ENCODE measurements at regions not wholly inside any gene's neighbourhood (a gene's known extent, or its start where the extent isn't known, plus 50 kb on each side); places are given as distances from the start of the nearest gene placed in this dataset.

DNA sequence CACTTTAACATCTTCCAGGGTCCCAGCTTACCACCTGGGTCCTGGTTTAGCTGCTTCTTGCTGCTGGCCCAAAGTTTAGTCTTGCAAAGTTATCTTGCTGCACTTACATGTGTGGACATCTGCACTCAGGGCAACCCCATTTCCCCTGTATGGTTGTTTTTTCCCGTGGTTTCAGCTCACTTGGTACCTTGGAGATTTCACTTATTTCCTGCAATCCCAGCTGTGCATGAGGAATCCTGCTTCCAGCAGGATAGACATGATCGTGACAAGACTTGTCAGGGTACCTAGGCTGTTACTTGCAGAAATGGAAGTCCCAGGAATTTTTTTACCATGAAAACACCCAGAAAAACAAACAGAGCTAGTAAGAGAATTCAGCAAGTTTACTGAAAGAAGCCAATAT is 95.9 kb upstream of the LEP start:
- intact Hi-C loops (cut with micrococcal nuclease): no loop called here
- H3K4me1 Mint-ChIP-seq: no peaks in the 10 kb centered on the region
- no peak overlapping the region for H3K27ac Mint-ChIP-seq

DNA sequence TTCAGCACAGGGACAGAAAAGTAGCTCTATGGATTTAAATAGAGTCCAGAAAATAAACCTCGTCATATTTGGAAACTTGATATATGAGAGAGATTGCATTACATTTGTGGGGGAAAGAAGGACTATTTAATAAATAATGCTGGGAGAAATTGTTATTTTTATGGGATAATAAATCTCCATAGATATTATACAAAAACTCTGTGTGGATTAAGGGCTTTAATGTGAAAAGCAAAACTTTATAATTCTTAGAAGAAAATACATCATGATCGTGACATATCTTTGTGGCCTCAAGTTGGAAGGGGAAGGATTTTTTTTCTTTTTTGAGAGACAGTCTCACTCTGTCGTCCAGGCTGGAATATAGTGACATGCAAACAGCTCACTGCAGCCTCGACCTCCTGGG is 95.0 kb upstream of the LEP start:
- H3K4me3 Mint-ChIP-seq: no peak overlapping the region
- DNase-seq: no peak
- no peak overlapping the region for H3K27ac Mint-ChIP-seq
- peaks cover 49% of the 10 kb centered on the region for H3K27me3 Mint-ChIP-seq
- intact Hi-C loops (cut with micrococcal nuclease): no loop called here
- H3K4me1 Mint-ChIP-seq: no peaks in the 10 kb centered on the region
- H3K36me3 Mint-ChIP-seq (ENCODE audit: low read depth): no peaks in the 10 kb centered on the region
- H3K9me3 Mint-ChIP-seq: no peaks in the 10 kb centered on the region

More for the DNA sequence above, 95.9 kb upstream of the LEP start:
- Mint-ChIP-seq H3K36me3 (ENCODE audit: low read depth) (no peaks in the 10 kb centered on the region), H3K27me3 (peaks cover 46% of the 10 kb centered on the region), H3K4me3 (no peak overlapping the region), H3K9me3 (no peaks in the 10 kb centered on the region)
- no peak for DNase-seq

DNA sequence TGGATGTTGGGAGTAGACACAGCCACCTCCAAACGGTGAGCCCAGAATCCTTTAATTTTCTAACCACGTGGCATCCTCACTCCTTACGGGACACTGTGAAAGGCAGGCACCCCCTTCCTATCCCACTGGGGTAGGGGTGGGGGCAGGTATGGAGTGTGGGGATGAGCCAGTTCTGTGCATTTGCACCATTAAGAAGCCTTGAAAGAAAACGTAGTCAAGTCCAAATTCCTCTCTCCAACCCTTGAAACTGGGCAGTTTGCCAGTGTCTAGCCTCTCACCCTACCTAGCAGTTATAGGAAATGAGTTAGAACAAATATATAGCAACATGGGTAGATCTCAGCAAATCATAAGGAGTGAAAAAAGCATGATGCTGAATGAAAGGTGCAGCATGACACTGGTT is 92.4 kb upstream of the LEP start:
- Mint-ChIP-seq H3K36me3 (ENCODE audit: low read depth) (no peaks in the 10 kb centered on the region), H3K27ac (no peak overlapping the region), H3K4me3 (no peak overlapping the region), H3K4me1 (no peaks in the 10 kb centered on the region), H3K9me3 (no peaks in the 10 kb centered on the region), H3K27me3 (peaks cover 40% of the 10 kb centered on the region)
- intact Hi-C loops (cut with micrococcal nuclease): no loop called here
- DNase-seq: no peak

DNA sequence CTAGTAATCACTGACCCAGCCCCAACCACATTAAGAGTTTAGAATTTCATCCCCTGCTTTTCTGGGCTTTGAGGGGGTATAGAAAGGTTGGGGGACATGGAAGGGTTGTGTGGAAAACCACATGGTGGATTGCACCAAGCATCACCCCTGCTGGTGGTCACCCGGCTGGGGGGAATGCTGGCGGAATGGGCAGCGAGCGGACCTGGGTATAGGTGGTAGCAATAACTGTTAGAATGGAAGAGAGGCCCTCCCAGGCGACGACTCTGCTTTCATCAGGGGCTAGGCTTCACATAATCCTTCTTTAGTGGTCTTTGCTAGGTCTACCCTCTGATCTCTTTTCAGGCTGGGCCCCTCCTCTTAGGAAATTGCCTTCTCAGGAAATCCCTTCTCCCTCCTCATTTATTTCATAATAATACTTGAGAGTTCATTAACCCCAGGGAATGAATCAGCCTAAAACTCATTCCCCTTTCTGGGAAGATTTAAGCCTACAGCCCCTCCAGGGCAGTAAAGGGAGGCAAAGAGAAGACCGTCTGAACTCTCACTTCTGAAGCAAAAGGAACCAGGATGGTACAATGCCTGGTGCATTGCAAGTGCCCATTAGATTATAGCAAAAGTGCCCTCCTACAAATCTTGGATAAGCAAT is 90.7 kb upstream of the LEP start:
- no peak for DNase-seq
- no peaks in the 10 kb centered on the region for H3K4me1 Mint-ChIP-seq
- intact Hi-C loops (cut with micrococcal nuclease): no loop called here
- no peak overlapping the region for H3K4me3 Mint-ChIP-seq
- H3K36me3 Mint-ChIP-seq (ENCODE audit: low read depth): no peaks in the 10 kb centered on the region
- H3K9me3 Mint-ChIP-seq: no peaks in the 10 kb centered on the region
- H3K27me3 Mint-ChIP-seq: peaks cover 36% of the 10 kb centered on the region
- H3K27ac Mint-ChIP-seq: no peak overlapping the region

DNA sequence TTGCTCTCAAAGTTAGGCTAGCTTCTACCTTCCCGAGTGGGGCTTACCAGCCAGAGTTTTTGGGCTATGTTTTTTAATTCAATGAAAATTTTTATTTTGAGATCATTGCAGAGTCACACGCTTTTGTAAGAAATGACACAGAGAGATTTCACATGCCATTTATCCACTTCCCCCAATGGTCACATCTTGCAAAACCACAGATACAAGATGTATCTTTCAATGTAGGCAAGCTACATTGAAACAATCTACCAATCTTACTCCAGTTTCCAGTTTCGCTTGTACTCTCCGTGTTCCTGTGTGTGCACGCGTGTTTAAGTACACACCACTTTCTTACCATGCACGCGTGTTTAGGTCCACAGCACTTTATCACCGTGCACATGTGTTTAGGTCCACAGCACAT is 89.4 kb upstream of the LEP start:
- Mint-ChIP-seq H3K27ac (no peak overlapping the region), H3K4me1 (no peaks in the 10 kb centered on the region), H3K27me3 (peaks cover 36% of the 10 kb centered on the region), H3K36me3 (ENCODE audit: low read depth) (no peaks in the 10 kb centered on the region), H3K9me3 (no peaks in the 10 kb centered on the region), H3K4me3 (no peak overlapping the region)
- intact Hi-C loops (cut with micrococcal nuclease): no loop called here
- DNase-seq: no peak

DNA sequence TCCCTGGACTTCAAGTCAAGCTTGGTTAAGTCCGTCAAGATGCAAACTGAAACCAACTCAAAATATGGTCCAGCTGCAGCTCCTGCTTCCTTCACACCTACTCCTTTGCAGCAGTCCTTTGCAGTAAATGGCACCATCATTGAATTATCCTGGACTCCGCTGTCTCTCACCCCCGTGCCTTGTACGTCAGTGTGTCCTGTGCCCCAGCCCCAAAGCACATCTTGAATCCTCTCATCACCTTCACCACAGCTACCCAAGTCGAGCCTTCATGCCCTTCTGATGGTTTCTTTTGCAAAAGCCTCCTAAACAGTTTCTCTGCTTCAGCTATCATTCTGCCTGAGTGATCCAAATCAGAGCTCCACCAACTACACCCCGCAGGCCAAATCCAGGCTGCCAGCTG is 88.4 kb upstream of the LEP start:
- no peaks in the 10 kb centered on the region for H3K9me3 Mint-ChIP-seq
- H3K36me3 Mint-ChIP-seq (ENCODE audit: low read depth): no peaks in the 10 kb centered on the region
- H3K4me1 Mint-ChIP-seq: no peaks in the 10 kb centered on the region
- intact Hi-C loops (cut with micrococcal nuclease): no loop called here
- H3K27ac Mint-ChIP-seq: no peak overlapping the region
- DNase-seq: no peak
- H3K4me3 Mint-ChIP-seq: no peak overlapping the region
- peaks cover 32% of the 10 kb centered on the region for H3K27me3 Mint-ChIP-seq

DNA sequence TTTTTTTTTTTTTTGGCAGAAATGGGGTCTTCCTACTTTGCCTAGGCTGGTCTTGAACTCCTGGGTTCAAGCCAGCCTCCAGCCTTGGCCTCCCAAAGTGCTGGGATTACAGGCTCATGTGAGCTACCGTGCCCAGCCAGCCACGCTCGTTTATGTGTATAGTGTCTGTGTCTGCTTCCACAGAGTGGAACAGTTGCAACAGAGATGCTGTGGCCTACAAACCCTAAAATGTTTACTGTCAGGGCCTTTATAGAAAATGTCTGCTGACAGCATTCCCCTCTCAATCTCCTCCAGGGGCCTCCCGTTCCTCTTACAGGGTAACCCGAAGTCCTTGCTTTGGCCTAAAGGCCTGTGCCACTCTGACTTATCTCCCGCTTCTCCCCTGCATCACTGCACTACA is 87.6 kb upstream of the LEP start:
- Mint-ChIP-seq H3K27ac (no peak overlapping the region), H3K4me1 (no peaks in the 10 kb centered on the region), H3K9me3 (no peaks in the 10 kb centered on the region), H3K27me3 (peaks cover 31% of the 10 kb centered on the region), H3K36me3 (ENCODE audit: low read depth) (no peaks in the 10 kb centered on the region), H3K4me3 (no peak overlapping the region)
- intact Hi-C loops (cut with micrococcal nuclease): no loop called here
- DNase-seq: no peak

DNA sequence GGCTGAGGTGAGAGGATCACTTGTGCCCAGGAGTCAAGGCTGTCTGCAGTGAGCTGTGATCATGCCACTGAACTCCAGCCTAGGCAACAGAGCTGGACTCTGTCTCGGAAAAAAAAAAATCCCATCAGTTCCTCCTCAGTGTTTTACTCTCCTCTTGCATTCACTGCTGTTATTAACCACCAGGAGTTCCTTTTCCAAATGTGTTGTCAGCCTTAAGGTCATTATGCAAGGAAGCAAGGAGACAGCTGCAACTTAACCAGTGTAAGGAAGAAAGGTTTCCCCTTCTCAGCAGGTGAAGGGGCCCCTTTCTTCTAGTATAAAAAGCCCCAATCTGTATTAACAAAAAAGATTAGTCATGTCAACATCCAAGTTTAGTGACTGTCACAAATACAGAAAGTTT is 86.6 kb upstream of the LEP start:
- H3K27me3 Mint-ChIP-seq: peaks cover 31% of the 10 kb centered on the region
- H3K4me1 Mint-ChIP-seq: no peaks in the 10 kb centered on the region
- H3K36me3 Mint-ChIP-seq (ENCODE audit: low read depth): no peaks in the 10 kb centered on the region
- H3K9me3 Mint-ChIP-seq: no peaks in the 10 kb centered on the region
- H3K27ac Mint-ChIP-seq: no peak overlapping the region
- H3K4me3 Mint-ChIP-seq: no peak overlapping the region
- intact Hi-C loops (cut with micrococcal nuclease): no loop called here
- DNase-seq: no peak

DNA sequence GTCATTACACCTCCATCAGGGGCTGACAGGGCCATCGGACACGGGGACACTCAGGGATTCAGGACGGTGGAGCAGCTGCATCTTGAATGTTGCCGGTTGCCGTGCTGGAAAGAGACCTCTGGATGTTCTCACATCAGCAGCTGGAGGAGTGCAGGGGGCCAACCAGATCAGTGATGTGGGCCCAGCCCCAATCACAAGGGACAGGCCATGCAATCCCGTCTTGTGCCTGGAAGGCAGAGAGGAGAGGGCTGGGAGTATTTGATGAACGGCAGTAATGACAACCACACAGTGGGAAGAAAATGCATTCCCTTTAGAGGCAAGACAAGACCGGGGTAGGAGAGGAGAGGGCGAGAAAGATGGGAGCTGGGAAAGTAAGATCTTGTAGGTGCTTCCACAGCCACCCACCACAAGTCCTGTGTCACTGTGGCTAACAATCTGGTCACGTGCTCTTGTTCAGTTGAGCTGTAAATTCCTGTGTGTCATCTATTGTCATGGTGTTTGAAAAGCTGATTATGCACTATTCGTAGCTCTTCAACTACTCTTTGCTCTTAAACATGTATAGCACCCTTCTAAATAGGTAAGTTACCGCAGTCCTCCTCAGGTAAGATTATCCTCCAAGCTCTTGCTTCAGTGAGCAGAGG is 85.9 kb upstream of the LEP start:
- no peak for DNase-seq
- no peaks in the 10 kb centered on the region for H3K4me1 Mint-ChIP-seq
- no peaks in the 10 kb centered on the region for H3K9me3 Mint-ChIP-seq
- H3K27me3 Mint-ChIP-seq: peaks cover 37% of the 10 kb centered on the region
- no peak overlapping the region for H3K27ac Mint-ChIP-seq
- H3K4me3 Mint-ChIP-seq: no peak overlapping the region
- H3K36me3 Mint-ChIP-seq (ENCODE audit: low read depth): no peaks in the 10 kb centered on the region
- intact Hi-C loops (cut with micrococcal nuclease): no loop called here

DNA sequence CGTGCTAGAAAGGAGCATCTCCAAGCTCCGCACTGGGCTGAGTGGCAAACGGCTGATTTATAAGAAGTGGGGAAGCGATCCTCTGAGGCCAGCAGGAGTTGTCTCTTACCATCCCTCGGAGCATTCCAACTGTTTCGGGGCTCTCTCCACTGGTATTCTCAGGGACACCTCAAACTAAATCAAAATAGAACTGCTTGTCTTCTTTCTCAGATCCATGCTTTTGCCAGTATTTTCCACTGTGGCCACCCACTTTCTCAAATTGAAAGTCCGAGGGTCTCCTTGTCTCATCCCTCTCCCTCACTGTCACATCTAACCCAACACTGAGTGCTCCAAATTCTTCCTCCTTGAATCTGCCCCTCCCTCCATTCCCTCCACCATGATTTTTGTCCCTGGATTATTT is 83.2 kb upstream of the LEP start:
- no peak overlapping the region for H3K27ac Mint-ChIP-seq
- DNase-seq: no peak
- H3K4me1 Mint-ChIP-seq: no peaks in the 10 kb centered on the region
- peaks cover 41% of the 10 kb centered on the region for H3K27me3 Mint-ChIP-seq
- no peaks in the 10 kb centered on the region for H3K9me3 Mint-ChIP-seq
- H3K4me3 Mint-ChIP-seq: no peak overlapping the region
- no peaks in the 10 kb centered on the region for H3K36me3 Mint-ChIP-seq (ENCODE audit: low read depth)
- intact Hi-C loops (cut with micrococcal nuclease): no loop called here

DNA sequence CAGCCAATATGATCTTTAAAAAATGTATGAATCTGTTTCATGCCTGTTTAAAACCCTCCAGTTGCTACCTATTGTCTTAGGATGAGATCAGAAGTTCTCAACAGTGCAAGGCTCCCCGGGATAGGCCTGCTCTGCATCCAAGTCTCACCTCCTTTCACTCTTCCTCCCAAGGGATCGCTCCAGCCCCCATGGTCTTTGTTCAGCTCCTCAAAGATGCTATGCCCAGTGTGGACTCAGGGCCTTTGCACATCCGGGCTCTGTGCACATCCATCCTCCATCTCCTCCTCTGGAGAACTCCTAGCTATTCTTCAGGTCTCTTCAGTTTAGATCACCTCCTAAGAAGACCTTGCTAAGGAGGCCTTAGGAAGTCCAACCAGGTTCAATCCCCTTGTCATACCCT is 82.7 kb upstream of the LEP start:
- Mint-ChIP-seq H3K27me3 (peaks cover 42% of the 10 kb centered on the region), H3K4me1 (no peaks in the 10 kb centered on the region), H3K36me3 (ENCODE audit: low read depth) (no peaks in the 10 kb centered on the region), H3K27ac (no peak overlapping the region), H3K4me3 (no peak overlapping the region), H3K9me3 (no peaks in the 10 kb centered on the region)
- DNase-seq: no peak
- intact Hi-C loops (cut with micrococcal nuclease): no loop called here

DNA sequence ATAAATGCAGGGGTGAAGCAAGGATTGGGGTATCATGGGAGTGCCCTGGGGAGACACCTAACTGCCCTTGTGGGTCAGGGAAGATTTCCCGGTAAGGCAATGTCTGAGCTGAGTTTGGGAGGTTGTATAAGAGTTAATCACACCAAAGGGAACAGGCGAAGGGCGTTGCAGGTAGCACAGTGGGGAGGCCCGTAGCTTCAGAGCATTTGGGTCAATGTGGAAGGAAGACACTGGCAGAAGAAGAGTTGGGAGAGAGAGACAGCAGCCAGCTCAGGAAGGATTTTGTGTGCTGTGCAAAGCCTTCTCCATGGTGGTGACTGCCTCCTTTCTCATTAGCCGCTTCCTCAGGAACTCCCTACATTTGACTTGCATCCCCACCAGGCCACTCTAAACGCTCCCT is 80.8 kb upstream of the LEP start:
- no peaks in the 10 kb centered on the region for H3K36me3 Mint-ChIP-seq (ENCODE audit: low read depth)
- H3K27me3 Mint-ChIP-seq: peaks cover 52% of the 10 kb centered on the region
- no peaks in the 10 kb centered on the region for H3K9me3 Mint-ChIP-seq
- intact Hi-C loops (cut with micrococcal nuclease): no loop called here
- no peak overlapping the region for H3K27ac Mint-ChIP-seq
- no peak overlapping the region for H3K4me3 Mint-ChIP-seq
- peaks cover 2% of the 10 kb centered on the region for H3K4me1 Mint-ChIP-seq
- no peak for DNase-seq

DNA sequence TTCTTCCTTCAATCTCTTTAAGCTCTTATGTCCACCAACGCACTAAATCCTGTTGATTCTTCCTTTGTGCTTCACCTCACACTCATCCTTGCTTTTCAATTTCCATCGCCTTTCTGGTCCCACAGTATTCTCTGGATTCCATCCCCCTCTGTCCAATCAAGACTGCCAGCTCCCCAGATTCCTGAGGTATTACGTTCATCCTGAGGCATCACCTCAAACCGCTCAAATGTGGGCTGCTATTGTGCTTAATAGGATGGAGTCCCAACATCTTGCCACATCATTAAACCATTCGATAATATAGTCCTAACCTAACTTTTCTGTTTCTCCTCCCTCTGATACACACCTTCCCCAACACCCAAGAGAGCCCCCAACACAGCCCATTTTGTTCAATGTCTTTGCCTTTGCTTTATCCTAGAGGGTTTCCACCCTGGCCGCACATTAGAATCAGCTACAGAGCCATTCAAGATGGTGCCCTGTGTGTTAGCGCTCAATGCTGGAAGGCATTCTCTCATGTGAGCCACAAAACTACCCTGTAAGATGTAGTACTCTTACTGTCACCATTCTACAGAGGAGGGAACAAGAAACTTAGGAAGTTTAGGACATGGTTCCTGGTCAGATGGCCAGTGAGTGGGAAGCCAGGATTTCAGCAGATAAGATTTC is 79.5 kb upstream of the LEP start:
- Mint-ChIP-seq H3K27me3 (peaks cover 60% of the 10 kb centered on the region), H3K36me3 (ENCODE audit: low read depth) (no peaks in the 10 kb centered on the region), H3K9me3 (no peaks in the 10 kb centered on the region), H3K4me3 (no peak overlapping the region), H3K4me1 (peaks cover 3% of the 10 kb centered on the region), H3K27ac (no peak overlapping the region)
- intact Hi-C loops (cut with micrococcal nuclease): no loop called here
- no peak for DNase-seq

DNA sequence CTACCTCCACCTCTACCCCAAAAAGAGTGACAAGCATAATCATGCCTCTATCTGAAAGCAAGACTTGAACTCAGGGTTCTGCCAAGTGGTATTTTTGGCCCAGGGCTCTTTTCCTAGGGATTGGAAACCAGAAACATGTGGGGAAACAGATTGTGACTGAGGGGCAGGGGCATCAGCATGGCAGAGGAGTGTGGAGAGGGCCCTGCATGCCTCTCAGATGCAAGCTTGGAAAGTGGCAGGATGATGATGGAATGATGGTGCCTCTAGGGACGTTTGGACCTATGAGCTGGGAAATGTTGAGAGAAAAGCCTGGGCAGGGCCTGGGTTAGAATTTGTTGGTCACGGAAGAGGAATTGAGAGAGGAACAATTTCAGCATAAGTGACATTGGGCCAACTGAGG is 78.4 kb upstream of the LEP start:
- intact Hi-C loops (cut with micrococcal nuclease): no loop called here
- Mint-ChIP-seq H3K36me3 (ENCODE audit: low read depth) (no peaks in the 10 kb centered on the region), H3K27ac (no peak overlapping the region), H3K27me3 (peaks cover 63% of the 10 kb centered on the region), H3K9me3 (no peaks in the 10 kb centered on the region), H3K4me1 (peaks cover 4% of the 10 kb centered on the region), H3K4me3 (no peak overlapping the region)
- no peak for DNase-seq

DNA sequence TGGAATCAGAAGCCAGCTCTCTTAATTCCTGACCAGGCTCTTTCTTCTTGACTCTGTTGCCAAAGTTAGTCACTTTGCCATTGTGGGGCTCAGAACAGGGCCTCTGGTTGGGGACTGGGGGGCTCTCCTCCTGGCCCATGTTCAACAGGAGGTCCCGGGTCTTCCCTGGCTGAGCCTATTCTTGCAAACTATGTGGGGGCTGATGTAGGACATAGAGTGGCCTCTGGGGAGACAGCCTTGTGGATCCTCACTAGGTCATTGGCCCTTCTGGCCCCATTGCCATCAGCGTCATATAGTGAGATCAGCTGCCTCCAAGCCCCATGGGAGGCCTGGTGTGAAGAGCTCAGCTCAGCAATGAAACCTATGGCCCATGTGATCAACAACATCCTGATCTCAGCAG is 77.6 kb upstream of the LEP start:
- Mint-ChIP-seq H3K27ac (no peak overlapping the region), H3K36me3 (ENCODE audit: low read depth) (no peaks in the 10 kb centered on the region), H3K4me1 (peaks cover 7% of the 10 kb centered on the region), H3K27me3 (peaks cover 65% of the 10 kb centered on the region), H3K4me3 (no peak overlapping the region), H3K9me3 (no peaks in the 10 kb centered on the region)
- intact Hi-C loops (cut with micrococcal nuclease): no loop called here
- no peak for DNase-seq
